ENCODE measurements at regions not wholly inside any gene's neighbourhood (a gene's known extent, or its start where the extent isn't known, plus 50 kb on each side); places are given as distances from the start of the nearest gene placed in this dataset.

- intact Hi-C loops (cut with DNase I; ENCODE audit: low total_unique reads) = no loop called here
- H3K4me3 ChIP-seq = no peak overlapping the region
- H3K27me3 ChIP-seq = no peaks in the 10 kb centered on the region
- no peak for TF ChIP-seq POLR2A (IDR thresholded peaks at IDR 0.05)
- TF ChIP-seq CTCF (IDR thresholded peaks at IDR 0.05) = no peak
- no peak for DNase-seq
- no peaks in the 10 kb centered on the region for H3K36me3 ChIP-seq
- H3K27ac ChIP-seq = no peak overlapping the region
- no peaks in the 10 kb centered on the region for H3K9me3 ChIP-seq
- H3K4me1 ChIP-seq = no peaks in the 10 kb centered on the region
These were observed 434.2 kb upstream of the CDH4 start for GRCh38 chr20:60817891-60818290.

GRCh38 chr20:60819511-60819910, 432.6 kb upstream of the CDH4 start:
- no peaks in the 10 kb centered on the region for H3K36me3 ChIP-seq
- intact Hi-C loops (cut with DNase I; ENCODE audit: low total_unique reads) = no loop called here
- no peaks in the 10 kb centered on the region for H3K27me3 ChIP-seq
- no peaks in the 10 kb centered on the region for H3K4me1 ChIP-seq
- DNase-seq = no peak
- H3K27ac ChIP-seq = no peak overlapping the region
- H3K4me3 ChIP-seq = no peak overlapping the region
- no peaks in the 10 kb centered on the region for H3K9me3 ChIP-seq
- TF ChIP-seq CTCF (IDR thresholded peaks at IDR 0.05) (no peak), POLR2A (IDR thresholded peaks at IDR 0.05) (no peak)

- Histone ChIP-seq H3K4me3 (no peak overlapping the region), H3K36me3 (no peaks in the 10 kb centered on the region), H3K27ac (no peak overlapping the region), H3K4me1 (no peaks in the 10 kb centered on the region), H3K27me3 (no peaks in the 10 kb centered on the region), H3K9me3 (no peaks in the 10 kb centered on the region)
- intact Hi-C loops (cut with DNase I; ENCODE audit: low total_unique reads) = no loop called here
- no peak for DNase-seq
- TF ChIP-seq CTCF (IDR thresholded peaks at IDR 0.05) (no peak), POLR2A (IDR thresholded peaks at IDR 0.05) (no peak)
These were observed 431.9 kb upstream of the CDH4 start for GRCh38 chr20:60820149-60820548.

- Histone ChIP-seq H3K27ac (no peak overlapping the region), H3K9me3 (no peaks in the 10 kb centered on the region), H3K4me3 (no peak overlapping the region), H3K36me3 (no peaks in the 10 kb centered on the region), H3K4me1 (no peaks in the 10 kb centered on the region), H3K27me3 (no peaks in the 10 kb centered on the region)
- TF ChIP-seq POLR2A (IDR thresholded peaks at IDR 0.05) (no peak), CTCF (IDR thresholded peaks at IDR 0.05) (no peak)
- no peak for DNase-seq
- intact Hi-C loops (cut with DNase I; ENCODE audit: low total_unique reads) = no loop called here
These were observed 431.1 kb upstream of the CDH4 start for GRCh38 chr20:60820918-60821317.

GRCh38 chr20:60822699-60823607, 429.1 kb upstream of the CDH4 start:
- Histone ChIP-seq H3K4me1 (no peaks in the 10 kb centered on the region), H3K27ac (no peak overlapping the region), H3K27me3 (no peaks in the 10 kb centered on the region), H3K9me3 (no peaks in the 10 kb centered on the region), H3K4me3 (no peak overlapping the region), H3K36me3 (no peaks in the 10 kb centered on the region)
- intact Hi-C loops (cut with DNase I; ENCODE audit: low total_unique reads) = no loop called here
- no peak for TF ChIP-seq CTCF (IDR thresholded peaks at IDR 0.05)
- TF ChIP-seq POLR2A (IDR thresholded peaks at IDR 0.05) = no peak
- no peak for DNase-seq

Measured in uterus (tissue), 3 donors.